ENCODE measurements at regions not wholly inside any gene's neighbourhood (a gene's known extent, or its start where the extent isn't known, plus 50 kb on each side); places are given as distances from the start of the nearest gene placed in this dataset.
"Not testable (repeated sequence)": the region's sequence is repeated elsewhere in the genome, so short reads cannot be mapped to it uniquely, and the experiment has no call there.

DNA sequence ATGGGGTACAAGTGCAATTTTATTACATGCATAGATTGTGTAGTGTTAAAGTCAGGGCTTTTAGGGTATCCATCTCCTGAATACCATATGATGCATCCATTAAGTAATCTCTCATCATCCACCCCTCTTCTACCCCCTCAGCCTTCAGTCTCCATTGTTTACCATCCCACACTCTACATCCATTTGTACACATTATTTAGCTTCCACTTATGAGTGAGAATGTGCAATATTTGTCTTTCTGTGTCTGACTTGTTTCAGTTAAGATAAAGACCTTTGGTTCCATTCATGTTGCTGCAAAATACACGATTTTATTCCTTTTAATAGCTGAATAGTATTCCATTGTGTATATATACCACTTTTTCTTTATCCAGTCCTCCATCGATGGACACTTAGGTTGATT, 222.5 kb upstream of the USP24 start:
- Histone ChIP-seq H3K27ac (no peak overlapping the region), H3K36me3 (no peaks in the 10 kb centered on the region), H3K4me3 (no peak overlapping the region), H3K27me3 (replicated peaks; ENCODE audit: insufficient read depth) (no peaks in the 10 kb centered on the region), H3K9me3 (no peaks in the 10 kb centered on the region), H3K4me1 (replicated peaks) (no peaks in the 10 kb centered on the region)
- TF ChIP-seq POLR2AphosphoS5 (IDR thresholded peaks at IDR 0.05) = no peak
- TF ChIP-seq POLR2A (IDR thresholded peaks at IDR 0.05) = no peak
- TF ChIP-seq, protein P1, sequence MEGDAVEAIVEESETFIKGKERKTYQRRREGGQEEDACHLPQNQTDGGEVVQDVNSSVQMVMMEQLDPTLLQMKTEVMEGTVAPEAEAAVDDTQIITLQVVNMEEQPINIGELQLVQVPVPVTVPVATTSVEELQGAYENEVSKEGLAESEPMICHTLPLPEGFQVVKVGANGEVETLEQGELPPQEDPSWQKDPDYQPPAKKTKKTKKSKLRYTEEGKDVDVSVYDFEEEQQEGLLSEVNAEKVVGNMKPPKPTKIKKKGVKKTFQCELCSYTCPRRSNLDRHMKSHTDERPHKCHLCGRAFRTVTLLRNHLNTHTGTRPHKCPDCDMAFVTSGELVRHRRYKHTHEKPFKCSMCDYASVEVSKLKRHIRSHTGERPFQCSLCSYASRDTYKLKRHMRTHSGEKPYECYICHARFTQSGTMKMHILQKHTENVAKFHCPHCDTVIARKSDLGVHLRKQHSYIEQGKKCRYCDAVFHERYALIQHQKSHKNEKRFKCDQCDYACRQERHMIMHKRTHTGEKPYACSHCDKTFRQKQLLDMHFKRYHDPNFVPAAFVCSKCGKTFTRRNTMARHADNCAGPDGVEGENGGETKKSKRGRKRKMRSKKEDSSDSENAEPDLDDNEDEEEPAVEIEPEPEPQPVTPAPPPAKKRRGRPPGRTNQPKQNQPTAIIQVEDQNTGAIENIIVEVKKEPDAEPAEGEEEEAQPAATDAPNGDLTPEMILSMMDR (IDR thresholded peaks at IDR 0.05) = no peak
- no peak for DNase-seq (ENCODE audit: low spot score)
- intact Hi-C loops (cut with DNase I) = no loop called here
- WGBS = 0% methylated on average over 2 of the region's 2 CpGs

DNA sequence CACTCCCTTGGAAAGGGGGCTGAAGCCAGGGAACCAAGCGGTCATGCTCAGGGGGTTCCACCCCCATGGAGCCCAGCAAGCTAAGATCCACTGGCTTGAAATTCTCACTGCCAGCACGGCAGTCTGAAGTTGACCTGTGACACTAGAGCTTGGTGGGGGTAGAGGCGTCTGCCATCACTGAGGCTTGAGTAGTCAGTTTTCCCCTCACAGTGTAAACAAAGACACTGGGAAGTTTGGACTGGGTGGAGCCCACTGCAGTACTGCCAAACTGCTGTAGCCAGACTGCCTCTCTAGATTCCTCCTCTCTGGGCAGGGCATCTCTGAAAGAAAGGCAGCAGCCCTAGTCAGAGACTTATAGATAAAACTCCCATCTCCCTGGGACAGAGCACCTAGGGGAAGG, 215.6 kb upstream of the USP24 start:
- DNase-seq (ENCODE audit: low spot score); H3K36me3 ChIP-seq; H3K27me3 ChIP-seq (replicated peaks; ENCODE audit: insufficient read depth); H3K27ac ChIP-seq; H3K9me3 ChIP-seq; intact Hi-C loops (cut with DNase I); H3K4me1 ChIP-seq (replicated peaks); H3K4me3 ChIP-seq: not testable (repeated sequence)
- 82% methylated on average over 3 of the region's 3 CpGs for WGBS

GRCh38 chr1:55430206-55430605, 215.0 kb upstream of the USP24 start:
- H3K9me3 ChIP-seq; H3K4me1 ChIP-seq (replicated peaks); DNase-seq (ENCODE audit: low spot score); H3K36me3 ChIP-seq; H3K27me3 ChIP-seq (replicated peaks; ENCODE audit: insufficient read depth); H3K4me3 ChIP-seq; intact Hi-C loops (cut with DNase I); H3K27ac ChIP-seq: not testable (repeated sequence)
- WGBS = 92% methylated on average over 8 of the region's 8 CpGs

DNA sequence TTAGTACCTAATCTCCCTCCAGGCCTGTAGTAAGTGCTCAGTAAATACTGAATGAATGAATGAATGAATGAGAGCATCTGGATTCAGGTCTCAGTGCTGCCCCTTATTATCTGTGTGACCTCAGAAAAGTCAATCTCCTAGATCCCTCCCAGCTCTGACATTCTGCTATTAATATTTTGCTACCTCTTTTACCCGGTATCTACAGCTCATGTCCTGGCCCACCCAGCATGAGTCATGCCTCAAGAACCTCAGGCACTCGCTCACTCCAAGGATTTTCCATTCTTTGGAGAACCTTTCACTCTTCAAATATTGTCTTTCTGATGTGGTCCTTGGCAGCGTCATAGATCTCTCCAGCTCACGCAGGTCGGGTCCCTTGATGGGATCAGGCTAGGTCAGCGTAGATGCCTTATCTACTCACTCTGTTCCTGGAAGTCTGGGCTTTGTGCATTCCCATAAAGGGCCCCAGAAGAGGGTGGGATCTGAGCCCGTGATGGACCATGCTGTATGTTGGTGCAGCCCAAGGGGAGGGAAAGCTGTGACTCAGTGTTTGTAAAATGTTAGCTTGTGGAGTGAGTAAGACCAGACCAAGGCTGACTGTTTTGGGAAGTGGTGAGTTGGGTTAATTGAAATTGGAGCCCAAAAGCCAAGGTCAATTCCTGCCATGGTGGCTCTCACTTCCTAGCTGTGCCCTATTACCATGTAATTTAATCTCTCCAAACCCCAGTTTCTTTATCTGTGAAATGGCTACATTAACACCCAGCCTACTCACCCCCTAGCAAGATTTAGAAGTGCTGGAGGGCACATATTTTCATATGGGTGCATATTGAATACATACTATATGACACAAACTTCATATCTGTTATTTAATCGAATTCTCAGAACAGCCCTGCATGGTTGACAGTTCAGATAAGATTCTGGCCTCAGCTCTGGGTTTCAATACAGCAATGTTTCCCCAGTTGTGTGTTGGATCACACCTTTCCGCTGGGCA, 214.1 kb upstream of the USP24 start:
- no peaks in the 10 kb centered on the region for H3K9me3 ChIP-seq
- no peaks in the 10 kb centered on the region for H3K27me3 ChIP-seq (replicated peaks; ENCODE audit: insufficient read depth)
- H3K4me3 ChIP-seq = no peak overlapping the region
- TF ChIP-seq POLR2AphosphoS5 (IDR thresholded peaks at IDR 0.05) (no peak), POLR2A (IDR thresholded peaks at IDR 0.05) (no peak)
- TF ChIP-seq, protein P1 (IDR thresholded peaks at IDR 0.05) = no peak
- H3K4me1 ChIP-seq (replicated peaks) = no peaks in the 10 kb centered on the region
- DNase-seq (ENCODE audit: low spot score) = no peak
- no peaks in the 10 kb centered on the region for H3K36me3 ChIP-seq
- no peak overlapping the region for H3K27ac ChIP-seq
- intact Hi-C loops (cut with DNase I) = no loop called here
- 40% methylated on average over 9 of the region's 9 CpGs for WGBS

- no peak overlapping the region for H3K27ac ChIP-seq
- H3K4me3 ChIP-seq = no peak overlapping the region
These were observed 213.1 kb upstream of the USP24 start for GRCh38 chr1:55428231-55428630.

More at GRCh38 chr1:55428231-55428630, 213.1 kb upstream of the USP24 start:
- DNase-seq (ENCODE audit: low spot score) = no peak
- no peak for TF ChIP-seq POLR2A (IDR thresholded peaks at IDR 0.05)
- no peak for TF ChIP-seq POLR2AphosphoS5 (IDR thresholded peaks at IDR 0.05)
- TF ChIP-seq, protein P1 (IDR thresholded peaks at IDR 0.05) = no peak
- no peaks in the 10 kb centered on the region for H3K27me3 ChIP-seq (replicated peaks; ENCODE audit: insufficient read depth)
- WGBS = 82% methylated on average over 4 of the region's 4 CpGs
- H3K4me1 ChIP-seq (replicated peaks) = no peaks in the 10 kb centered on the region
- intact Hi-C loops (cut with DNase I) = no loop called here
- H3K9me3 ChIP-seq = no peaks in the 10 kb centered on the region
- H3K36me3 ChIP-seq = no peaks in the 10 kb centered on the region

All from prostate gland (tissue), 2 donors.